Ectodermal cell (in vitro differentiated cells): ENCODE measurements at regions not wholly inside any gene's neighbourhood (a gene's known extent, or its start where the extent isn't known, plus 50 kb on each side); places are given as distances from the start of the nearest gene placed in this dataset.
"Not testable (repeated sequence)": the region's sequence is repeated elsewhere in the genome, so short reads cannot be mapped to it uniquely, and the experiment has no call there.

Source experiments
- H3K27ac ChIP-seq: 2 replicates; pipeline ENCODE4 v1.7.0; 2013; ENCODE audit warnings: mild to moderate bottlenecking, low read depth, low read length; ENCODE audit not compliant: insufficient read depth, poor library complexity, severe bottlenecking
- H3K27me3 ChIP-seq: 2 replicates; pipeline ENCODE4 v1.7.0; 2013; ENCODE audit warnings: mild to moderate bottlenecking, low read length; ENCODE audit not compliant: insufficient read depth, control insufficient read depth, poor library complexity, severe bottlenecking
- H3K36me3 ChIP-seq: one replicate; pipeline ENCODE4 v1.7.0; 2013; ENCODE audit warnings: low read length; ENCODE audit not compliant: control insufficient read depth, insufficient read depth
- H3K4me1 ChIP-seq: one replicate; pipeline ENCODE4 v1.7.0; 2013; ENCODE audit warnings: low read length; ENCODE audit not compliant: control insufficient read depth, insufficient read depth
- H3K4me3 ChIP-seq: 2 replicates; pipeline ENCODE4 v1.7.0; 2013; ENCODE audit warnings: low read depth, low read length, control low read depth; ENCODE audit not compliant: insufficient read depth
- H3K9me3 ChIP-seq: 2 replicates; pipeline ENCODE4 v1.7.0; 2013; ENCODE audit warnings: mild to moderate bottlenecking, low read length, moderate library complexity; ENCODE audit not compliant: control insufficient read depth
- WGBS, 2 experiments: methylation state at CpG; one replicate each; pipeline ENCODE4 v1.1.7; 2013; ENCODE audit warnings: missing lambda C conversion rate in 2 of 2; 5-methylcytosine and 5-hydroxymethylcytosine counted together

DNA sequence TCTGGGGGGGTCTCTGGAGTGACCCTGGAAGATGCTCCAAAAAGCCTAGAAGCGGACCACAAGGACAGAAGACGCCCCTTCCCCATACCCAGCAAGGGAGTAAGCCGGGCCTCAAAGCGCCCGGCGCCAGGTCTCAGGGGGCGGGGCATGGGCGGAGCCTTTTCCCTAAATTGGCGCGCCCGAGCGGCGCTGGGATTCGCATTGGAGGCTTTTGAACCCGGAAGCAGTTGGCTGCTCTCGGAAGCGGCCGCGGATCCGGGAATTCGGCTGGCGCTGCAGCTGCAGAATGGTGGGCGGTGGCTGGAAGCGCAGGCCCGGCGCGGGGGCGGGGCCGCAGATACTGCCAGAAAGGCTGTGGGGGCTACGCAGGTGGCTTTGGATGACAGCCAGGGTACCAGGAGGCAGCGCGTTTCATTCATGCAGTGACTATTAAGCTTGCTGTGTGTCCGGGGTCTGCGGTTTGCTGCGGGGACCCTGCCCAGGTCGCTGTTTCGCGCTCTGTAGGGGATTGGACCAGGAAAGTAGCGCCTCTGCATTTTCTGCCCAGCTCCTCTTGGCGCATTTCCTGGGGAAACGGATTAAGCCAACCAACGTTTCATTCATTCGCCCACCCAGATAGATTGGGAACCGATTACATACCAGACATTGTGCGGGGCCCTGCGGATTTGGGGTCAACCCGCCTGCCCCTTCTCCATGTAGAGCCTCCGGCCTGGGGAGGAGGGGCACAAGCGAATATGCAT is 83.0 kb upstream of the FREM1 start:
- Histone ChIP-seq H3K27me3 (no peaks in the 10 kb centered on the region), H3K4me3 (peak overlapping the region; percentile 39), H3K27ac (peak overlapping the region; percentile 29), H3K36me3 (no peaks in the 10 kb centered on the region), H3K9me3 (no peaks in the 10 kb centered on the region), H3K4me1 (no peaks in the 10 kb centered on the region)
- WGBS, 2 experiments = 63 to 68% methylated on average over 49 of the region's 49 CpGs

GRCh38 chr9:14992516-14992915 is 82.3 kb upstream of the FREM1 start:
- no peak overlapping the region for H3K4me3 ChIP-seq
- H3K9me3 ChIP-seq = no peaks in the 10 kb centered on the region
- 93 to 94% methylated on average over 5 of the region's 5 CpGs for WGBS, 2 experiments
- no peaks in the 10 kb centered on the region for H3K4me1 ChIP-seq
- no peaks in the 10 kb centered on the region for H3K36me3 ChIP-seq
- H3K27ac ChIP-seq = no peak overlapping the region
- H3K27me3 ChIP-seq = no peaks in the 10 kb centered on the region

DNA sequence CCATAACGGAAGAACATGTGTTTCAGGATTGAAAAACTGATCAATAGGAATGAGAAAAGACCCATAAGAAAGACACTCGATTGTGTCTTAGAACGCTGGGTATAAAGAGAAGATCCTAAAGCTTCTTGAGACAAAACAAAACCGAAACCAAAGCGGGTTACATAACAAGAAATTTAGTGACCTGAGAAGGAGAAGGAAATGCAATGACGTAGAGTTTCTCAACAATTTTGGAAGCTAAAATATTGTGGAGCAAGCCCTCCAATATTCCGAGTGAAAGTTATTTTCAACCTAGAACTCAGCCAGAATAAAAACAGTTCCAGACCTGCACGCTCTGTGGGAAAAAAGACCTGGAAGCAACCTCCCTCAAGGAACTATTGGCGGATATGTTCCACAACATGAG is 81.9 kb upstream of the FREM1 start:
- 93 to 94% methylated on average over 9 of the region's 9 CpGs for WGBS, 2 experiments
- Histone ChIP-seq H3K4me1 (no peaks in the 10 kb centered on the region), H3K27me3 (no peaks in the 10 kb centered on the region), H3K4me3 (no peak overlapping the region), H3K9me3 (no peaks in the 10 kb centered on the region), H3K36me3 (no peaks in the 10 kb centered on the region), H3K27ac (no peak overlapping the region)

DNA sequence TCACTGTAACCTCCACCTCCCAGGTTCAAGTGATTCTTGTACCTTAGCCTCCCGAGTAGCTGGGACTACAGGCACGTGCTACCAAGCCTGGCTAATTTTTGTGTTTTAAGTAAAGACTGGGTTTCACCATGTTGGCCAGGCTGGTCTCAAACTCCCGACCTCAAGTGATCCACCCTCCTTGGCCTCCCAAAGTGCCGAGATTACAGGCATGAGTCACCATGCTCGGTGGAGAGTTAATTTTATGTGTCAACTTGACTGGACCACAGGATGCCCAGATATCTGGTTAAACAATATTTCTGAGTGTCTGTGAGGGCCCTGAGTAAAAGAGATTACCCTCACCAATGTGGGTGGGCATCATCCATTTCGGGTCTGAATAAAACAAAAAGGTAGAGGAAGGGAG is 80.4 kb upstream of the FREM1 start:
- not testable (repeated sequence) for H3K27ac ChIP-seq, H3K9me3 ChIP-seq, H3K27me3 ChIP-seq, H3K36me3 ChIP-seq, H3K4me3 ChIP-seq, H3K4me1 ChIP-seq
- 87 to 95% methylated on average over 6 of the region's 6 CpGs for WGBS, 2 experiments

DNA sequence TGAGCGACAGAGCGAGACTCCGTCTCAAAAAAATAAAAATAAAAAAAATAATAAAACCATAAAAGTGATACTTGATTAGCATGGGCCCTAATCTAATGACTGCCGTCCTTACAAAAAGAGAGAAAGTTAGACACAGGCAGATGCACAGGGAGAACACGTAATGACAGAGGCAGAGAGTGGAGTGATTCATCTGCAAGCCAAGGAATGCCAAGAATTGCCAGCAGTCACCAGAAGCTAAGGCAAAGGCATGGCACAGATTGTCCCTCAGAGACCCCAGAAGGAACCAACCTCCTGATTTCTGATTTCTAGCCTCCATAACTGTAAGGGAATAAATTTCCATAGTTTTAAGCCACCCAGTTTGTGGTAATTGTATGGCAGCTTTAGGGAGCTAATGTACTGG is 79.6 kb upstream of the FREM1 start:
- Histone ChIP-seq H3K4me1 (no peaks in the 10 kb centered on the region), H3K4me3 (no peak overlapping the region), H3K27me3 (no peaks in the 10 kb centered on the region), H3K36me3 (no peaks in the 10 kb centered on the region), H3K27ac (no peak overlapping the region), H3K9me3 (no peaks in the 10 kb centered on the region)
- 91 to 92% methylated on average over 2 to 5 of the region's 5 CpGs for WGBS, 2 experiments

DNA sequence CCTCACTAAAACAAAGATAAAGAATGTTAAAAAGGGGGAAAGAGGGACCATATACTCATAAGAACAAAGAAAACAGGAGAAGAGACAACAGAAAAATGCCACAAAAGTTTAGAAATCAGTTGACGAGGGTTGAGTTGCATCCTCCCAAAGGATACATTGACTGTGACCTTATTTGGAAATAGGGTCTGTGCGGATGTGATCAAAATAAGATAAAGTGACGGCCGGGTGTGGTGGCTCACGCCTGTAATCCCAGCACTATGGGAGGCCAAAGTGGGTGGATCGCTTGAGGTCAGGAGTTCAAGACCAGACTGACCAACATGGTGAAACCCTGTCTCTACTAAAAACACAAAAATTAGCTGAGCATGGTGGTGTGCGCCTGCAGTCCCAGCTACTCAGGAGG is 79.1 kb upstream of the FREM1 start:
- H3K9me3 ChIP-seq, H3K27me3 ChIP-seq, H3K27ac ChIP-seq, H3K4me3 ChIP-seq, H3K4me1 ChIP-seq, H3K36me3 ChIP-seq: not testable (repeated sequence)
- WGBS, 2 experiments = 95 to 96% methylated on average over 7 of the region's 7 CpGs

DNA sequence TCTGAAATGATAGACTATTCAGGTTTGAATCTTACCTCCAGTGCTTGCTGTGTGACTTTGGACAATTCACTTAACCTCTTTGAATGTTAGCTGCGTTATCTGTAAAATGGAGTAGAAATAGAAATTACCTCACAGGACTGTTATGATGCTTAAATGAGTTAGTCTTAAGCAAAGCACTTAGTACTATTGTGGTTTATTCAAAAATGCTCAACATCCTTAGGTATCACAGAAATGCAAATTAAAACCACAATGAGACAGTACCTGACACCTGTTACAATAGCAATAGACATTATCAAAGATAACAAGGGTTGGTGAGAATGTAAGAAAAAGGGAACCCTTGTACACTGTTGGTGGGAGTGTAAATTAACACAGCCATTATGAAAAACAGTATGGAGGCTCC is 77.6 kb upstream of the FREM1 start:
- WGBS, 2 experiments = 96 to 100% methylated on average over 1 of the region's 1 CpG
- H3K36me3 ChIP-seq = no peaks in the 10 kb centered on the region
- H3K4me3 ChIP-seq = no peak overlapping the region
- no peaks in the 10 kb centered on the region for H3K27me3 ChIP-seq
- no peak overlapping the region for H3K27ac ChIP-seq
- no peaks in the 10 kb centered on the region for H3K9me3 ChIP-seq
- H3K4me1 ChIP-seq = no peaks in the 10 kb centered on the region

GRCh38 chr9:14985419-14985818 is 75.2 kb upstream of the FREM1 start:
- no peaks in the 10 kb centered on the region for H3K27me3 ChIP-seq
- H3K36me3 ChIP-seq = no peaks in the 10 kb centered on the region
- no peak overlapping the region for H3K4me3 ChIP-seq
- H3K4me1 ChIP-seq = no peaks in the 10 kb centered on the region
- no peak overlapping the region for H3K27ac ChIP-seq
- WGBS, 2 experiments = 91 to 94% methylated on average over 1 of the region's 1 CpG
- H3K9me3 ChIP-seq = no peaks in the 10 kb centered on the region

DNA sequence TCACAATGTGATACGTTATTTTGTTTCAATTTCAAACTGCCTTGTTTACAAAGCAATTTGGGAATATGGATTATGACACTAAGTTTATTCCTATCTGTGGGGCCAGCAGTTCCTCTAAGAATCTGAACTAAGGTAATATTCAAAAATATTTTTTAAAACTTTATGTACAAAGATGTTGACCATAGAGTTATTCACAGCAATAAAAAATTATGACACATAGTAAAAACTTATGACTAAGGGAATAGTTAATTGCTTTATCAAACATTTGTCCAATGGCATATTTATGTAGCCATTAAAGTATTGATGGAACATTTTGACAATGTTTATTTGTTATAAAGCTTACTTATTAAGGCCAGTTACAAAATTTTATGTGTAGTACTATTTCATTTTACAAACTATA is 73.4 kb upstream of the FREM1 start:
- WGBS, 2 experiments = 86 to 100% methylated on average over 1 of the region's 1 CpG
- no peak overlapping the region for H3K27ac ChIP-seq
- H3K4me1 ChIP-seq = no peaks in the 10 kb centered on the region
- H3K36me3 ChIP-seq = no peaks in the 10 kb centered on the region
- H3K4me3 ChIP-seq = no peak overlapping the region
- no peaks in the 10 kb centered on the region for H3K27me3 ChIP-seq
- H3K9me3 ChIP-seq = no peaks in the 10 kb centered on the region

GRCh38 chr9:14981291-14981950 is 71.2 kb upstream of the FREM1 start:
- 88 to 94% methylated on average over 3 of the region's 3 CpGs for WGBS, 2 experiments
- no peaks in the 10 kb centered on the region for H3K9me3 ChIP-seq
- no peak overlapping the region for H3K4me3 ChIP-seq
- no peak overlapping the region for H3K27ac ChIP-seq
- no peaks in the 10 kb centered on the region for H3K4me1 ChIP-seq
- no peaks in the 10 kb centered on the region for H3K27me3 ChIP-seq
- H3K36me3 ChIP-seq = no peaks in the 10 kb centered on the region
